Activated T-cell treated with anti-CD3 and anti-CD28 coated beads for 4 hours (primary cell): ENCODE measurements at regions not wholly inside any gene's neighbourhood (a gene's known extent, or its start where the extent isn't known, plus 50 kb on each side); places are given as distances from the start of the nearest gene placed in this dataset.

Experiments
- DNase-seq: peaks from one replicate; pipeline ENCODE4 v3.0.0-alpha.2; 2020

- DNase-seq = no peak
These were observed 144.6 kb downstream of the KCTD12 start for GRCh38 chr13:76741624-76742023.

GRCh38 chr13:76741046-76741445, 145.2 kb downstream of the KCTD12 start:
- no peak for DNase-seq

GRCh38 chr13:76738616-76739015, 147.6 kb downstream of the KCTD12 start:
- no peak for DNase-seq

- DNase-seq = no peak
These were observed 148.7 kb downstream of the KCTD12 start for GRCh38 chr13:76737526-76737925.

GRCh38 chr13:76735641-76736040, 150.6 kb downstream of the KCTD12 start:
- no peak for DNase-seq

- DNase-seq = no peak
These were observed 152.5 kb downstream of the KCTD12 start for GRCh38 chr13:76733671-76734070.

GRCh38 chr13:76732367-76732766, 153.8 kb downstream of the KCTD12 start:
- DNase-seq = no peak

- no peak for DNase-seq
These were observed 156.0 kb downstream of the KCTD12 start for GRCh38 chr13:76730220-76730619.

GRCh38 chr13:76729691-76730090, 156.5 kb downstream of the KCTD12 start:
- DNase-seq = no peak

- DNase-seq = no peak
These were observed 160.3 kb downstream of the KCTD12 start for GRCh38 chr13:76725896-76726295.

GRCh38 chr13:76725211-76725610, 161.0 kb downstream of the KCTD12 start:
- DNase-seq = no peak

GRCh38 chr13:76724421-76724820, 161.8 kb downstream of the KCTD12 start:
- no peak for DNase-seq

- no peak for DNase-seq
These were observed 162.5 kb downstream of the KCTD12 start for GRCh38 chr13:76723551-76724232.

- no peak for DNase-seq
These were observed 163.4 kb downstream of the KCTD12 start for GRCh38 chr13:76722782-76723181.

- DNase-seq = no peak
These were observed 165.4 kb downstream of the KCTD12 start for GRCh38 chr13:76720821-76721220.

GRCh38 chr13:76720416-76720815, 165.8 kb downstream of the KCTD12 start:
- DNase-seq = no peak

GRCh38 chr13:76719955-76720354, 166.2 kb downstream of the KCTD12 start:
- no peak for DNase-seq

- no peak for DNase-seq
These were observed 169.1 kb downstream of the KCTD12 start for GRCh38 chr13:76717092-76717491.

GRCh38 chr13:76715621-76716020, 170.6 kb downstream of the KCTD12 start:
- DNase-seq = no peak

GRCh38 chr13:76715075-76715474, 171.1 kb downstream of the KCTD12 start:
- DNase-seq = no peak

GRCh38 chr13:76713280-76713679, 172.9 kb downstream of the KCTD12 start:
- DNase-seq = no peak

GRCh38 chr13:76711550-76712182, 174.5 kb downstream of the KCTD12 start:
- no peak for DNase-seq

GRCh38 chr13:76709851-76710250, 176.4 kb downstream of the KCTD12 start:
- DNase-seq = no peak

GRCh38 chr13:76708138-76708688, 178.0 kb downstream of the KCTD12 start:
- no peak for DNase-seq

- no peak for DNase-seq
These were observed 178.8 kb downstream of the KCTD12 start for GRCh38 chr13:76707360-76707759.
